ENCODE measurements at regions not wholly inside any gene's neighbourhood (a gene's known extent, or its start where the extent isn't known, plus 50 kb on each side); places are given as distances from the start of the nearest gene placed in this dataset.

- WGBS (ENCODE audit: insufficient coverage, insufficient replicate concordance, low lambda C conversion rate, missing lambda C conversion rate): 54% methylated on average over 1 of the region's 1 CpG
- Histone ChIP-seq H3K79me2 (ENCODE audit: control insufficient read depth, insufficient read depth, low read length) (no peaks in the 10 kb centered on the region), H3K36me3 (ENCODE audit: control insufficient read depth in 2 of 2, insufficient read depth in 2 of 2, low read length in 1 of 2) (no peaks in the 10 kb centered on the region), H3K4me1 (ENCODE audit: control insufficient read depth, insufficient read depth, low read length) (no peaks in the 10 kb centered on the region), H4K20me1 (ENCODE audit: control insufficient read depth, insufficient read depth) (no peaks in the 10 kb centered on the region), H3K9me3 (replicated peaks; ENCODE audit: control insufficient read depth, insufficient read depth, low read length) (no peaks in the 10 kb centered on the region), H3K4me2 (ENCODE audit: control insufficient read depth, insufficient read depth) (no peak overlapping the region), H3K27me3 (replicated peaks in 1 of 2; ENCODE audit: control insufficient read depth in 2 of 2, insufficient read depth in 2 of 2, low read length in 1 of 2) (no peaks in the 10 kb centered on the region), H3K9ac (ENCODE audit: control insufficient read depth, insufficient read depth, low read length) (no peak overlapping the region), H3K4me3 (no peak overlapping the region), H3K27ac (ENCODE audit: control insufficient read depth, insufficient read depth) (no peak overlapping the region), H2AFZ (ENCODE audit: control insufficient read depth, low read depth, low read length) (no peak overlapping the region)
- ChIA-PET CTCF (no interaction called here), SMC1A (ENCODE audit: uncharacterized antibody, unreplicated experiment) (no interaction called here), RAD21 (ENCODE audit: unreplicated experiment) (no interaction called here), POLR2A (no interaction called here)
- no peak for TF ChIP-seq ZNF207 (IDR thresholded peaks at IDR 0.05; ENCODE audit: borderline replicate concordance)
- no peak for TF ChIP-seq ZNF687 (IDR thresholded peaks at IDR 0.05)
- TF ChIP-seq POLR2AphosphoS5 (IDR thresholded peaks at IDR 0.05; ENCODE audit: low read length): no peak
- TF ChIP-seq CEBPZ (IDR thresholded peaks at IDR 0.05; ENCODE audit: low read depth, low read length): no peak
- TF ChIP-seq RUNX3 (IDR thresholded peaks at IDR 0.05; ENCODE audit: low read length): no peak
- TF ChIP-seq ESRRA (IDR thresholded peaks at IDR 0.05; ENCODE audit: low read length): no peak
- no peak for TF ChIP-seq RAD51 (IDR thresholded peaks at IDR 0.05)
- intact Hi-C loops (cut with micrococcal nuclease; ENCODE audit: unreplicated experiment) (no loop called here), in situ Hi-C loops (cut with MboI) (no loop called here)
- FAIRE-seq: no peak
- ATAC-seq: peak; percentile 74
- no peak for DNase-seq (ENCODE audit: low read depth, low spot score)
- BruUV-seq (replicated peaks): no TSS peak
Observed at GRCh38 chr4:104559502-104559901, 64.8 kb upstream of the CXXC4 start.

Measured in GM12878 (cell line).